GM21723 (cell line): ENCODE measurements at regions not wholly inside any gene's neighbourhood (a gene's known extent, or its start where the extent isn't known, plus 50 kb on each side); places are given as distances from the start of the nearest gene placed in this dataset.
A peak's percentile ranks its signal among the peaks of the same experiment; 100 is the strongest.

Experiments
- ATAC-seq: cut with Tn5 transposase; IDR thresholded peaks from one replicate; pipeline ENCODE4 v1.9.1; 2021; ENCODE audit warnings: mild to moderate bottlenecking, moderate library complexity; ENCODE audit not compliant: unreplicated experiment

DNA sequence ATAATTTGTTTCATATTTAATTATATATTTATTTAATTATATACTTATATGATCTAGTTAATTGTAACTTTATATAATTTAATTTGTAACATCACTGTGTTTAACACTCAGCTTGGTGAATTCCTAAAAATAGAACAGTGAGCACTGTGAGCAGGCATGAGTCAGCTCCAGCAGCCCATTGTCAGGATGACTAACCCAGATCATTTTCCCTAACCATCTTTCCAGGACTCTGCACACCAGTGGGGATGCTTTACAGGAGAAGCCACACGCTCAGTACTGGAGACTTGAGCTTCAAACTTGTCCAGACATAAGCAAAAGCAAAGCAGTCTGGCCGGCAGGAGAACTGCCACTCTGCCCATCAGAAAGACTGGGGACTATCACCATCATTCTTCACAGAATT, 446.2 kb upstream of the TRPC7 start:
- no peak for ATAC-seq

DNA sequence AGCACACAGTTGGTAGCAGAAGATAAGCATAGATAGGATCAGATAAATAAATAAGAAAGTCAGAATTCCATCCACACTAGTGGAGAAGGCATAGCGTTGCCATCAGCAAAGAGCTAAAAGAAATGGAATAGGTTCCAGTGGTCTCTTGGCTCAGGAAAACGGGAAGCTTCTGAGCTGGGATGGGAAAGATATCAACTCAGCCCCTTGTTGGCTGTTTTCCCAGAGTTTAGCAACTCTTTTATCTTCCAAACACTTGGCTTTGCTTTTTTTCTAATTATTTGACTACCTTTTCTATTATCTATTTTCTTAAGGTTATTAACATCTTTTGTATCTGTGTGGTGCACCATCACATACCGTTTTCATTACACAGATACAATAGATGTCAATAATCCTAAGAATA, 445.7 kb upstream of the TRPC7 start:
- ATAC-seq, result no peak

DNA sequence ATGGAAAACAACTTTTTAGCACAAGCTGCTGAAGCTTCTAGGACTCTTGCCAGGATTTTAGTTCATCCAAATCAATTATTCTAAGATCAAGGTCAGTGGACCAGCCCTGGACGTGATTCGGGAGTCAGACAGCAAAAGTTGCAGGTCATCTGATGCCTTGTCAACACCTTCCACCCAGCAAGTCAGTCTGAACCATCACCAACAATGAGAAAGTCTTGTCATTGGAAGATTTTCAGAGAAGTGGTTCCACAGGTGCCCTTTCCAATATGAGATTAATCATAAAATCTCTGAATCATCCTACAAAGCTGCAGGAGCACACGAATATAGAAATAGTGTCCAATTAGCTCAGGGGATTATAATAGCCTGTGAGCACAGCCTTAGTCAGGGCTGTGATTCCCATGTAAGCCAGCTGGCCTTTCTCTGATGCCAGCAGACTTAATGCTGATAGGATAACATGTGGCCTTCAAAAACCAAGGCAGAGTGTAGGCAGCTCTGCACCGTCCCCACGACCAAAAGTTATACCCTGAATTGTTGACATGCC, 445.0 kb upstream of the TRPC7 start:
- no peak for ATAC-seq

DNA sequence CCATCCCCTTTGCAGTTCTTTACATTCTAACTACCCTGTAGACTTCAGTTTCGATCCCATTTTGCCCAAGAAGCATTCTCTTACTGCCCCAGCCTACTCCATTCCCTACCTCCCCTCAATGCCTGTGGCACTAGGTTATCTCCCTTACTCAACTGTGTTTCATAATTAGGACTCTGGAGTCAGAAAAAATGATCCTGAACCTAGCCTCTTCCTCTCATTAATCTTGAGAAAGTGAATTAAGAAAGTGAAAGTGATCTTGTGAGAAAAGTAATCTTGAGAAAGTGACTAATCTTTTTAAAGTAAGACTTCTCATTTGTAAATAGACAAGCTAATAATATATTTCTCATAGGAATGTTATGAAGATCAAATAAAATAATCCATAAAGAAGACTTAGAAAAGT, 444.0 kb upstream of the TRPC7 start:
- ATAC-seq, result no peak

DNA sequence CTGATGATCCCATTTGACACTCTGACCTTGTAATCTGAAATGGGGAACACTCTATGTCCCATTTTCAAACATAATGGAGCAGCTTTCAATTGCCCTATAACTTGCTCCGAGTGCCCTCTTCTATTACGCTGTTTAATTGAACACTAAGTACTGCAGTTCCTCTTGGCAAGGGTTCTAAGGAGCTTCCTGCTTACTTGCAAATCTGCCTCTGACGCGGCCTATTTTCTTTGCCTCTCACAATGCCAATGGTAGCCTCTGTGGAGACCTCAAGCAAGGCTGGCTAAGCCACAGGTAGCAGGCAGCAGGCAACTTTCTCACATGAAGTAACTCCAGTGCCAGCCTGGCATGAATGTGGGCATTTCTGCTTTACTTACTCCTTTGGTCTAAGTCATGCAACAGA, 443.4 kb upstream of the TRPC7 start:
- ATAC-seq, result no peak

DNA sequence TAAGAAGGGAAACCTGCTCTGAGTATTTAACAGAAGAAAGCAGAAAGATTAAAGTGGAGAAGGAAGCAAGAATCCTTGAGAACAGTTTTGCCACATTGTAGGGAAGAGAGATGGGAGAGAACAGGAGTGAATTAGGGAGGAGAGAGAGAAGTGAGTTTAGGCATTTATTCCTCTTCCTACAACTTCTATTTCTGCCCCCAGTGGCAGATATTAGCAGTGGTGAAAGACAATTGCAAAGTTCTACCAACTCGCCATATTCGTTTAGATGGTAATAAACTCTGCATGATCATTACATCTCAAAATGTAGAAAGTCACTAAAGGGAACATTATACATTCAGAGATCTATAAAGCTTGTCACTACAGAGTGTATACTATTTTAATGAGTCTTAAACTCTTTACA, 440.1 kb upstream of the TRPC7 start:
- ATAC-seq, result no peak

DNA sequence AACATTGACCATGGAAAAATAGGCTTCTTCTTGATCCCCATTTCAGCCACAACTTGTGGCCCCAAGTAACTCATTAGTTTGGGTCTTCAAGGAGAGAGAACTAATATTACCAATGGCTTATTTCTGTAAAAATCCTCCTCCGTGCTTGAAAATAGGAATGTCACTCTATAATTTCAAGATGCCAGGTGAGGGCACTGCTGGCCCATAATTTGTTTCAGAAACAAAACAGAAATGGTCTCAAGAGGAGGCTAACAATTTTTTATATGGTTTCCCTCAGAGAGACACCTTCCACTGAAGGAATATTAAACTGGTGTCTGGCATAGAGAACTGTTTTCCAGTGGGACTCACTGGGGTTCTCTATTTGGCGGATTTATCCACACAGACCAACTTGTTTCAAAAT, 437.0 kb upstream of the TRPC7 start:
- no peak for ATAC-seq

DNA sequence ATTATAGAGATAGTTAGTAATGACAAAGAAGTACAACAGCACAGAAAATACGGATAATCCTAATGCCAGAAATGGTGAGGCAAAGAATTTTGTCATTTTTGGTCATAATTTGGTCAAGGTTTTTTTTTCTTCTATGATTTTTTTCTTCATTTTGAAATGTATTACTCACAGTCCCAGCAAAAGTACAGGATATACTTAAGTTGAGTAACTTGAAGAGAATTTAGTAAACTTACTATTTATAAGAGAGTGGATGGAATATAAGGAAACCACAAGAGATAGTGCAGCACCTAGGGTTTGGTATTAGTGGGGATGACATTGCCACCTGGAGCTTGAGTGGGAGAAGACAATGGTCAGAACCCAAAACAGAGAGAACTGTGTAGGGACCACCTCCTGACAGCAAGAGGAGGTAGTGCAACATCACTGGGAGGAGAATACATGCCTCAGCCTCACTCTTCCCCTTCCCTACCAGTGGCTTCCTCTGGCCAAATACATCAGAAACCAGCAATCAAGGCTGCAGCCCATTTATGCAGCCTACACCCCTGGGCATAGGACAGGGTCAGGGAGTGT, 434.5 kb upstream of the TRPC7 start:
- ATAC-seq, result no peak

DNA sequence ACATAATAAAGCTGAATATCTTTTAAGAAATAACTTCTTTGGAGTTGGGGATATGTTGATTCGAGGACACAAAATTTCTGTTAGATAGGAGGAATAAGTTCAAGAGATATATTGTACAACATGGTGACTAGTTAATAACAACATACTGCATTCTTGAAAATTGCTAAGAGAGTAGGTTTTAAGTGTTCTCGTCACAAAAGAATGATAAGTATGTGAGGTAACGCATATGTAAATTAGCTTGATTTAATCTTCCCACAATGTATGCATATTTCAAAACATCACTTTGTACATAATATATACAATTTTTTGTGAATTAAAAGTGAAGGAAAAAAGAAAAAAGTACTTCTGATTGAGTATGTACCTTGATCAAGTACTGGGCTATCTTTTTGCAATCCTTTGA, 428.0 kb upstream of the TRPC7 start:
- no peak for ATAC-seq

DNA sequence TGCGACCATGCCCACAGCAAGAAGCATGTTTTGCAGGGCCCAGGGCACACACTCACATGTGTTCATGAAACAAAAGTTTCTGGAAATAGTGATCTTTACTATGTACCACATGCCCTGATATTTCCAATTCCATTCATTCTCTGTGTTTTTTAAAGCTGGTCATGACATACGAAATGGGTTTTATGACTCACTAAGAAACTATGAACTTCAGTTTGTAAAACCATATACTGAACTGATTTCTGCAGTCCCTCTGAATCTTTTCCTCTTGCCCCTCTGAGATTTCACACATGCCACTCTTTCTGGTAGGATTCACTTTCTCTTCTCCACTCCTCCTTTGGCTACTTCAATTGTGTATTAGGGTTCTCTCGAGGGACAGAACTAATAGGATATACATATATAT, 416.1 kb upstream of the TRPC7 start:
- ATAC-seq, result no peak

DNA sequence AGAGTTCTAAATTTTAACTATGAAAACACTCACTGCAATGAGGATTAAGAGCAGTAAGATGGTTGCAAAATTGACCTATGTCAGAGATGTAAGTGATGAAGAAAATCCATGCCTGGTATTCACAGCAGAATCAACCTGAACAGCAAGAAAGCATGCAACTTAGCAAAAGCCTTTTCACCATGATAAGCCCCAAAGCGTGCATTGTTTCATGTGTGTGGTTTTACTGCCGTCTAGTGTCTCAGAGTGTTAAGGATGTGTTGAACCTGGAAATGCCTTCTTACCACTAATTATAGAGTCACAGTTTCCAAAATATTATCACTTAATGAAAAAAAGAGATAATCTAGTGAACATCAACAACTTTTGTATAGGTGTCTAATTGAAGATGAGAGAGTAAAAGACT, 415.2 kb upstream of the TRPC7 start:
- no peak for ATAC-seq

DNA sequence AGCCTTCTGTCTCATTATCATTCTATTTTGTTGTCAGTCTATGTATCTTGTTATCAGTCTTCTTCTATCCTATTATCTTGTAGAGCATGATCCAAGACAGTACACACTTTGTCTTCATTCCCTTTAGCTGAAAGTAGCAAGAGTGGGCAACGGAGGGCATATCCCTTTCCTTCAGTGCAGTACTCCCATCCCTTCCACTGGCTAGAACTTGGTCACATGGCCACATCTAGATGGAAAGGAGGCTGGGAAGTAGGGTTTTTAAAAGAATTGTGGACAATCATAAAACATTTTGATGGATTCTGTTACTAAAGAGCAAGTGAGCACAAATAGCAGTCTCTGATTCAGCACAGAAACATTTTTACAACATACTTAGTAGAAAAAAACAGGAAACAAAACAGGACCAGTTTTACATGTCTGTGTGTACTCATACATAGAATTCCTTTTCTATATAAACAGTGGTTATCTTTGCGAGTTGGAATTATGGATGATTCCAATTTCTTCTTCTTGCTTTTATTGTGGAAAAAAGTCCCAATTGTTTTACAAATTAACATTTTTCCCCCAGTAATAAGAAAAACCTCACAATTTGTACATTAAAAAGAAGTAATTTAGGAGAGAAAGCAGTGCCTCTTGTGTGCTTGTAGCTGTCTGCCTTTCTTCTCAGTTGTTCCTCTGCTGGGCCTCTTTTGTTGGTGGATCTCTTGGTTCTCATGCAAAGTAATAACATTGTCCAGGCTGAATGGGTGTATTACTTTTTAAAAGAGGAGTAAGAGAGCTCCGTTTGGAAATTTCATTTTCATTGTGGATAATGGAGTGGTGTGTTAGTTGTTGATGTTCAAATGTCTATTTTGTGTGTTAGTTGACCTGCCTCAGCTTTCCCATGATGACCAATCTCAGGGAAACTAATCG, 410.9 kb upstream of the TRPC7 start:
- no peak for ATAC-seq

DNA sequence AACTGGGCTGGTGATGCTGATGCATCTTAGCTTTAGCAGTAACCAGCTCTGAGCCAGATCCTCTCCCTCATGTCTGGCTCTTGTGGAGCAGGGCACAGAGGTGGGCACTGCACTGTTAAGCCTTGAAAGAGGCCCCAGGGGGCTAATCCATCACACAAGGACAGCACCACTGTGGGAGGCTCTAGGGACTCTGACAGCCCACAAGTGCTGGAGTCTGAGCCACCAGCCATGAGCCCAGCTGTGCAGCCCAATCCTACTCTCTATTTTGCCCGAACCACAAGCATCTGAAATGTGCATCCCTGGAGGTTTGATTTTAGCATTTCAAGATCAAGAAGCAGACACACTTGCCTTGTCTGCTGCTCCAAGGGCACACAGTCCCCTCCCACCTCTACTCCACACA, 407.1 kb upstream of the TRPC7 start:
- no peak for ATAC-seq

DNA sequence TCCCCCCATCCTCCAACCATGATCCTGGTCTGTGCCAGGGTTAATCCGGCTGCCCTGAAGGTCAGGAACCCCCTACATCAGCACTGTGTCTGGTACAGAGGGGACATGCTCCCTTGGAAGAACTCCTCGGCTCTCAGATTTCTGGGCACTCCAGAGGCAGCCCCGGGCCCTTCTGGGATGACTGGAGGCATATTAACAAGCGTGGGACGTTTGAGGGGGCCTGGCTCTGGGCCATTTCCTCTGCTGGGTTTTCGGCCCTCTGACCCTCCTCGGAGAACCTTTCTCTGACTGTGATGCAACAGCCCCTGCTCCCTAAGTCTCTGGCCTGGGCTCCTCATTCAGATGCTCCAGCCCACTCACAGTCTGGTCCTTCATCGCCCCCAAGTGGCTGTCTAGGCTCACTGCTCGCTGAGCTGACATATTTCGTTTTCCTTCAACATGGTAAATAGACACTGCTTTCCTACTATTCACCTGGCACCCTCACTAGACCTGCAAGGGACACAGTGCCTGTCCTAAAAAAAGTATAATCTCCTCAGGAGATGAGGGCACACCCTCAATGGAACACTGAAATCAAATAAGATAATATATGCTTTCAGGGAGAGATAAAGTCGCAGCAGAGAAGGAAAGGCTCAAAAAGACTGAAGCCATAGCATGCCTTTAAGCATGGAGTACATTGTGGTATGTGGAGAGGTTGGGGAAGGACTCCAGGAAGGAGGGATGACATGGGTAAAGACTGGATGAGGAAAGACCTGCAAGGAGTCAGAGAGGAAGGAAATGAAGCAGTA, 404.7 kb upstream of the TRPC7 start:
- peak; percentile 86 for ATAC-seq

DNA sequence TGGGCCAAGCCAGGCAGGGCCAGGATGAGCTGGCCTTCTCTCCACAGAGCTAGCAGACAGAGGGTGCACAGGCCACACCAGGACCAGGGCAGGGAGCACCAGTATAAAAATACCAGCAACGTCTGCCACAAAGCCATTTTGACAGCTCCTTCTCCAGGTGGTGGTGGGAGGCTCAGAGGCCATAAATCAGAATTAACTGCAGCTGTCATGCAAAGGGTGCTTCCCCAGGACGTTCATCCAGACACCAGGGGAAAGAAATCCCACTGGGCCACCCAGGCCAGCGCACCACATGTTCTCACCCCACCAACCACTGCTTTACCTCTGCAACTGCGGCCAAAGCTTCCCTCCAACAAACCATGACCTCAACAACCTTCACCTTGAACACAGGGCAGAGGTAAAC, 403.7 kb upstream of the TRPC7 start:
- ATAC-seq, result no peak

DNA sequence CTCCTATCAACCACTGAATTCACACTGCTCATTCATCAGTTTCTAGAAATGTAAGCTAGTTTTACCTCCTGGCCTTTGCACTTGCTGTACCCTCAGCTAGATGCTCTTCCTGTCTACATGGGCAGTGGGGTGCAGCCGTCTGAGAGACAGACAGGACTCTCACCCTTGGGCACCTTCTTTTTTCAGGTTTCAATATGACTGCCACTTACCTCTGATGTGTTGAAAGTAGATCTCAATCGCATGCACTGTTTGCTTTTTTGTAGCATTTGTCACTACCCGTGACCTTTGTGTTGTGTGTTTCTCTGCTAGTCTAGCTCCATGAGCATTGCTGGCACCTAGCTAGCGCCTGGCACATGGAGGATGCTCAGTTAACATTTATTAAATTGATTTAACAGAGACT, 403.1 kb upstream of the TRPC7 start:
- ATAC-seq, result no peak

DNA sequence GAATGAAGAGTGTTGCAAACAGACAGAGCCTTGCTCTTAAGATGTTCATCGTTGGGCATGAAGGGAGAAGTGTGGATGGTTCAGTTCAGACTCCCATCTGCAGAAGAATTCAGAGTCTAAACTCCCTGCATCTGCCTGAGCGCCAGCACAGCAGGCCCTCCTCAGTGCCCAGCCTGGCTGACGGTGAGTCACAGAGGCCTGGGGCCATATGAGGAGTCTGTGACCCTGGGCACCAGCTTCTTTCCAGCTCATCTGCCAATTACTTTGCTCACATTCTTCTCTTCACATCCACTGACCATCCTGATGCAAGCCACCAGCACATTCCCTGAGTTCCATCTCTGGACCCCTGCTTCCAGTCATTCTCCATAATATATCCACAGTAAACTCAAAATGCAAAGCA, 401.1 kb upstream of the TRPC7 start:
- ATAC-seq, result no peak

DNA sequence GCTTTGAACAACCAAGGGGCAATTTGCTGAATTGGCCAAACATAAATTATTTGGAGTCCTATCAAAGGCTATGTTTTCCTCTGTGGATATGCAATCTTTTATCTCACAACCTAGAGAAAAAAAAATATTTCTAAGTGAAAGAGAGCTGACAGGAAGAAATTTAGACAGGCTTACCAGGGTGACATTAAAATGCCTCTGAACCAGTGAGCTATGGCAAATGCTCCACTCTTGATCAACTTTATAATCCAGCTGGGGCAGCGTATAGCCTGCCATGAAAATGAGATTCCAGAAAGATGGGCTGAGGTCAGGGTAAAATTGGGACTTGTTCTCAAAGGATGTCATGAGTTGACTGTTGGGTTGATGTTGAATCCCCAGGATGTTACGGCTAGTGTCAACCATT, 399.3 kb upstream of the TRPC7 start:
- ATAC-seq, result no peak

DNA sequence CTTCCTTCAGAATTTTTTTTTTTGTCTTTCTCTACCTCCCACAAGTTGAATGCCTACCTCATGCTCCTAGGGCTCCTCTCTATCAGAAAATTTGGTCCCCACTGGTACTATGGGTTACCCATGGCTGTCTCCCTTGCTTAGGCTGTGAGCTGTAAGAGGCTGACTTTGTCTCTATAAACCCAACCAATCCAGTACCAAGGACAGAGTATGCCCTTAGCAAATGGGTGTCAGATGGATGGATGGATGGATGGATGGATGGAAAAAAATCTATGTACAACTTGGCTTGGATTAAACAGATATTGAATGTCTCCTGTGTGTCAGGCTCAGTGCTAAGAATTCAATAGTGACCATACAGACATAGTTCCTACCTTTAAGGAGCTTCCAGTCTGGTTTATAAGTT, 398.2 kb upstream of the TRPC7 start:
- no peak for ATAC-seq

DNA sequence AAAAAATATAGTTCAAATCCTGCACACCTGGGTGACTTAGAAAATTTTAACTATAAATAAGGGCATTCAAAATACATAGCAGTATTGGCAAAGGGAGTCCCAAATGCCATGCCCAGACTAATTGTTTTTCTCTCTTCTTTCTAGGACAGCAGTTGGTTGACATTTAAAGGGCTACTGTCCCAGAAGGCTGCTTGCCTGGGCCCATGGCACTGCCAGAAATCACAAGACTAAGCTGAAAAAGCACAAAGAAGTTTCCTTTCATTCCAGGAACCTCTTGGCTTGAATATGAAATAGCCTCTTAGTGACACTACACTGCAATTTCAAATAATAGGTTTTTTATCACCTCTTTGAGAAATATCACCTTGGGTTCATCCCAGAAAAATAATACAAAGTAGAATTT, 388.9 kb upstream of the TRPC7 start:
- ATAC-seq, result no peak

DNA sequence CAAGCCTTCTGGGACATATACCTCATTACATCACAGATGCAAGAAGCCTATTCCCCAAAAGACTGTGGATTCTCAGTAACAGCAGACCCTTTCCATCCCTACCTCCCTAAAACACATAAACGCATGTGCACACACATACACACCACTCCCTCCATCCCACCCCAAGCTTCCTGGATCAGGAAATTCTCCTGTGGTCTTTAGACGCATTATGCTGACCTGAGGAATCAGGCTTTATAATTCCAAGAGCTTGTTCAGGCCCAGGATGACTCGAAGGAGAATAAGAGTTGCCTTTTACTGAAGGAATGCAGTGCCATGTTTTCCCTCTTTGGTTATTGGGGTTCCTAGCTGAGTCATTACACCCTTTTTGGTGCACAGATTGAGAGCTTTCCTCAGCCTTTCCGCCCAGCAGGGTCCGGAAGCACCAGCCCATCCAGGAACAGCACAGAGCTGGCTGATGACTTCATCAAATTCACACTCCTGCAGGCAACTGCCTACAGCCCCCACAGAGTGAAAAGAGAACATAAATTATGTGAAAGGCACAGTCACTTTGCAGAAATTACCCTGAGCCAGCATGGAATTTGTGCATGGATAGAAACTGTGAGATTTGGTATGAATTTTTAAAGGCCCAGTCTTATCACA, 385.0 kb upstream of the TRPC7 start:
- ATAC-seq, result no peak
